Bone marrow (tissue), 2 donors: ENCODE measurements at regions not wholly inside any gene's neighbourhood (a gene's known extent, or its start where the extent isn't known, plus 50 kb on each side); places are given as distances from the start of the nearest gene placed in this dataset.
A peak's percentile ranks its signal among the peaks of the same experiment; 100 is the strongest.

Source experiments
- DNase-seq, 2 donors: peaks; one replicate each; lab custom pipeline; 2025; lab: John Stamatoyannopoulos, UW

GRCh38 chr5:18105449-18105848 lies 471.2 kb downstream of the TAF11L14 start:
- DNase-seq = no peak

GRCh38 chr5:18111906-18112465 lies 477.7 kb downstream of the TAF11L14 start:
- peak in 1 of 2 donors; percentile 47 for DNase-seq

- peak in 1 of 2 donors; percentile 31 for DNase-seq
These were observed 479.5 kb downstream of the TAF11L14 start for GRCh38 chr5:18113721-18114120.

- no peak for DNase-seq
These were observed 480.0 kb downstream of the TAF11L14 start for GRCh38 chr5:18114151-18114757.

- no peak for DNase-seq
These were observed 483.7 kb downstream of the TAF11L14 start for GRCh38 chr5:18117968-18118367.

GRCh38 chr5:18119156-18119785 lies 485.0 kb downstream of the TAF11L14 start:
- no peak for DNase-seq

- no peak for DNase-seq
These were observed 507.0 kb downstream of the TAF11L14 start for GRCh38 chr5:18141222-18141621.

GRCh38 chr5:18142831-18143230 lies 508.6 kb downstream of the TAF11L14 start:
- no peak for DNase-seq

GRCh38 chr5:18152671-18153070 lies 518.4 kb downstream of the TAF11L14 start:
- DNase-seq = no peak

GRCh38 chr5:18158166-18158565 lies 523.9 kb downstream of the TAF11L14 start:
- no peak for DNase-seq

GRCh38 chr5:18159331-18159730 lies 525.1 kb downstream of the TAF11L14 start:
- no peak for DNase-seq

- DNase-seq = no peak
These were observed 537.4 kb downstream of the TAF11L14 start for GRCh38 chr5:18171684-18172083.

- no peak for DNase-seq
These were observed 545.3 kb downstream of the TAF11L14 start for GRCh38 chr5:18179579-18179978.

GRCh38 chr5:18181575-18181974 lies 547.3 kb downstream of the TAF11L14 start:
- no peak for DNase-seq

- DNase-seq = no peak
These were observed 561.6 kb downstream of the TAF11L14 start for GRCh38 chr5:18195910-18196309.

- no peak for DNase-seq
These were observed 563.5 kb downstream of the TAF11L14 start for GRCh38 chr5:18197734-18198133.

- DNase-seq = no peak
These were observed 567.9 kb downstream of the TAF11L14 start for GRCh38 chr5:18202164-18202563.

- DNase-seq = no peak
These were observed 569.0 kb downstream of the TAF11L14 start for GRCh38 chr5:18203296-18203695.

GRCh38 chr5:18213666-18214065 lies 579.4 kb downstream of the TAF11L14 start:
- DNase-seq = no peak

GRCh38 chr5:18216016-18216415 lies 581.8 kb downstream of the TAF11L14 start:
- DNase-seq = no peak

GRCh38 chr5:18216729-18217128 lies 582.5 kb downstream of the TAF11L14 start:
- no peak for DNase-seq

GRCh38 chr5:18219241-18219640 lies 585.0 kb downstream of the TAF11L14 start:
- DNase-seq = no peak

- DNase-seq = no peak
These were observed 586.4 kb downstream of the TAF11L14 start for GRCh38 chr5:18220631-18221030.

GRCh38 chr5:18236386-18236785 lies 602.1 kb downstream of the TAF11L14 start:
- no peak for DNase-seq
